Right lobe of liver (tissue), 6 donors: ENCODE measurements at regions not wholly inside any gene's neighbourhood (a gene's known extent, or its start where the extent isn't known, plus 50 kb on each side); places are given as distances from the start of the nearest gene placed in this dataset.

Source experiments
- ATAC-seq, 4 donors: fragments of 200-7000 bp; cut with Tn5 transposase; one replicate each; pipeline ENCODE4 v1.9.1; 2020; ENCODE audit warnings: mild to moderate bottlenecking in 4 of 4, moderate library complexity in 4 of 4
- DNase-seq, 3 donors: peaks; one replicate each; pipeline ENCODE4 v3.0.0-alpha.2; 2020
- H3K27ac ChIP-seq, 3 donors: fragments of 200-600 bp; one replicate each; pipeline ENCODE4 v1.8.0; 2022
- H3K27me3 ChIP-seq, 2 donors: fragments of 200-600 bp; one replicate each; pipeline ENCODE4 v1.8.0; 2022
- H3K36me3 ChIP-seq, 4 donors: fragments of 200-600 bp; sonication (generic) in 1 of 4; one replicate each; pipeline versions ENCODE4 v1.5.1 to v1.8.0; 2017 to 2022; ENCODE audit warnings: control low read depth in 1 of 4
- H3K4me1 ChIP-seq, 4 donors: fragments of 200-600 bp; sonication (generic) in 1 of 4; one replicate each; pipeline versions ENCODE4 v1.5.1 to v1.8.0; 2017 to 2022; ENCODE audit warnings: control low read depth in 1 of 4
- H3K4me3 ChIP-seq, 3 donors: fragments of 200-600 bp; one replicate each; pipeline ENCODE4 v1.8.0; 2022
- H3K9me3 ChIP-seq, 4 donors: fragments of 200-600 bp; sonication (generic) in 1 of 4; one replicate each; pipeline versions ENCODE4 v1.5.1 to v1.8.0; 2017 to 2022; ENCODE audit warnings: control low read depth in 1 of 4
- CTCF ChIP-seq, 4 donors: fragments of 200-600 bp in 3 of 4; fragments of 450-650 bp in 1 of 4; IDR thresholded peaks; one replicate each; pipeline versions ENCODE4 v1.5.1 to v1.8.0; 2016 to 2022; ENCODE audit warnings: antibody characterized with exemption in 4 of 4, mild to moderate bottlenecking in 2 of 4
- POLR2A ChIP-seq: fragments of 450-650 bp; IDR thresholded peaks from one replicate; pipeline ENCODE4 v1.6.1; 2017; ENCODE audit warnings: antibody characterized with exemption, mild to moderate bottlenecking
- WGBS: methylation state at CpG from one replicate; pipeline ENCODE4 v1.1.6; 2018; ENCODE audit warnings: low coverage, low lambda C conversion rate; ENCODE audit not compliant: insufficient coverage; ENCODE audit errors: missing lambda C conversion rate; 5-methylcytosine and 5-hydroxymethylcytosine counted together
- intact Hi-C, 2 donors: fragments of 100-400 bp; cut with DNase I; formaldehyde crosslinking; loops; one replicate each; pipeline versions ENCODE4 v1.11.2 to v1.14.1; 2022
- donor health status: DM: no; HTN: yes; CAD: no.
- donor health status: DM: no; HTN: no; CAD: no.
- donor health status: DM: no; HTN: no; CAD: no.
- donor health status: DM: no; HTN: yes; CAD: no.
- donor health status: DM: no; HTN: yes; CAD: no.

DNA sequence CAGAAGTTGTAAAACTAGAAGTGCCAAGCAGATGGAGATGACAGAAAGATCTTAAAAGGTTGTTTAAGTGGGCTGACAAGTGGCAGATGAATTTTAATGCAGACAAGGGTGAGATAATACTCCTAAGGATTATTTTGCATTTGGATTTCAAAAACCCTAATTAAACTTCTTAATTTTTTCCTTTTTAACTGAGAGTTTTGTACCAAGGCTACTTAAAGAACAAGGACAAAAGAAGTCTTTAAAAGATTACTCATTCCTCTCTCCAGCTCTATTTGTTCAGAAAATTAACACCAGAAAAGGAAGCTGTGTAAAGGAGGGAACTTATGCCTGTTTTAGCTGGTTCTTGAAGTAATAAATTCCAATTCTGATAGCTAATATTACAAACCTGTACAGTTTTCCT is 275.4 kb downstream of the ETNK1 start:
- no peak overlapping the region for H3K4me3 ChIP-seq
- no peak for ATAC-seq
- TF ChIP-seq CTCF (IDR thresholded peaks at IDR 0.05) (no peak), POLR2A (no peak)
- no peak for DNase-seq
- H3K9me3 ChIP-seq = no peaks in the 10 kb centered on the region
- no peaks in the 10 kb centered on the region for H3K4me1 ChIP-seq
- no peaks in the 10 kb centered on the region for H3K27me3 ChIP-seq
- H3K36me3 ChIP-seq = no peaks in the 10 kb centered on the region
- no peak overlapping the region for H3K27ac ChIP-seq
- intact Hi-C loops = no loop called here

DNA sequence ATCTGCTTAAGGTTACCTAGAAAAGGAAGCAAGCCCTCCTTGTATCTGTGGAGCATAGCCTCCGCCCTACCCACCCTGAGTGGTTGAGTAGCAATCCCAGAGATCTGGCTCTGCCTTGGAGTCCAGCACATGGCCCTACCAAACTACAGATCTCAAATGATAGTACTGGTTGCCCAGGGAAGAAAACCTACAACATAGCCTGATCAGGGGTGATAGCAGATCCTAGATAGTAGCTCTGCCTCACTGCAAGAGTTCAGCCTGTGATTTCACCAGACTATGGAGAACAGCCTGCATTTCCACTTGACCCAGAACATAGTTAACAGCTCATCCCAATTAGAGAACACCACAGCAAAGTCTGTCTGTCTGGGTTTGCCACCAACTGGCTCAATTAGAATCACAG is 279.5 kb downstream of the ETNK1 start:
- Histone ChIP-seq H3K4me1 (no peaks in the 10 kb centered on the region), H3K9me3 (no peaks in the 10 kb centered on the region), H3K4me3 (no peak overlapping the region), H3K27ac (no peak overlapping the region), H3K27me3 (no peaks in the 10 kb centered on the region), H3K36me3 (no peaks in the 10 kb centered on the region)
- ATAC-seq (no peak), DNase-seq (no peak)
- WGBS = no CpG with 5 or more reads among the region's 1 CpG
- intact Hi-C loops = no loop called here
- no peak for TF ChIP-seq POLR2A
- no peak for TF ChIP-seq CTCF (IDR thresholded peaks at IDR 0.05)

DNA sequence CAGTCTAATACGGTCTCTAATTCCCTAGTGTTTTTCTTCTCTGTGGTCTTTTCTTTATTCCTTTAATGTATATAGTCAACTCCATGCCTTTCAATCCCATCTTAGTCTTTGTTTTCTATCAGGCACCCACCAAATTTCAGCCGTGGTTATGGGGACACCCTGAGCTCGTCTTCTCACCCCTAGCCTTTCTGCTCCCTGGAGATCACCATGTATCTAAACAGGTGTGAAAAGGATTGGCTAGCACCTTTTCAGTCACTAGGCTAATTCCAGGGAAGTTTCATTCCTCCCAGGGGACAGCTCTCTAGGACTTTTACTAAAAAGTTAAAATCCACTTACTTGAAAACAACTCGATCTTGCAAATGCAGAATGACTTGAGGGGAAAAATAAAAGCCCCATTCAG is 291.3 kb downstream of the ETNK1 start:
- H3K27me3 ChIP-seq = no peaks in the 10 kb centered on the region
- no peak for ATAC-seq
- no peaks in the 10 kb centered on the region for H3K36me3 ChIP-seq
- DNase-seq = no peak
- H3K9me3 ChIP-seq = no peaks in the 10 kb centered on the region
- intact Hi-C loops = no loop called here
- no peak for TF ChIP-seq CTCF (IDR thresholded peaks at IDR 0.05)
- no peak for TF ChIP-seq POLR2A
- 46% methylated on average over 4 of the region's 4 CpGs for WGBS
- H3K27ac ChIP-seq = no peak overlapping the region
- no peak overlapping the region for H3K4me3 ChIP-seq
- H3K4me1 ChIP-seq = peaks cover 0 to 3% (median 2%) of the 10 kb centered on the region in 4 donors

GRCh38 chr12:22916815-22917214 is 291.8 kb downstream of the ETNK1 start:
- intact Hi-C loops = no loop called here
- Histone ChIP-seq H3K27ac (no peak overlapping the region), H3K36me3 (no peaks in the 10 kb centered on the region), H3K9me3 (no peaks in the 10 kb centered on the region), H3K27me3 (no peaks in the 10 kb centered on the region), H3K4me1 (peaks cover 0 to 3% (median 2%) of the 10 kb centered on the region in 4 donors), H3K4me3 (no peak overlapping the region)
- TF ChIP-seq POLR2A = no peak
- TF ChIP-seq CTCF (IDR thresholded peaks at IDR 0.05) = no peak
- WGBS = 32% methylated on average over 4 of the region's 4 CpGs
- DNase-seq (no peak), ATAC-seq (no peak)

DNA sequence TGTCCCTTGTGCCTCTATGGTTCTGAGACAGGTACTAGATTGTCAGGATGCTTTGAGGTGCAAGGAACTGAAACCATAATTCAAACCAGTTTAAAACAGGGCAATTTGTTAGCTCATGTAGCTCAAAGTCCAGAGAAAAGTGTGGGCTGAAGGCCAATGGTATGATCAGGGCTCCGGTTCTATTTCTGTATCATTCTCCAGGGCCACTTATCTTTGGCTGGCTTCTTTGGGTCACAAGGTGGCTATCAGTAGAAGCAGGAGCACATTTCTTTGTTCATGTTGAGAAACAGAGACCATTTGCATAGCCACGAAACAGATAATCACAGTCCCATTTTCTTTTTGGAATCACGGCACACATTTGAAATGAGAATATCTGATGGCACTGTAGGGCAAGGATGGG is 294.9 kb downstream of the ETNK1 start:
- ATAC-seq (peak; percentile 70 to 91 (median 74)), DNase-seq (peak in 1 of 3 donors; percentile 46)
- H3K27me3 ChIP-seq = no peaks in the 10 kb centered on the region
- H3K9me3 ChIP-seq = no peaks in the 10 kb centered on the region
- WGBS = 49% methylated on average over 2 of the region's 3 CpGs
- H3K27ac ChIP-seq = no peak overlapping the region
- TF ChIP-seq POLR2A (no peak), CTCF (IDR thresholded peaks at IDR 0.05) (no peak)
- intact Hi-C loops = no loop called here
- H3K4me3 ChIP-seq = no peak overlapping the region
- H3K4me1 ChIP-seq = peaks cover 0 to 3% (median 2%) of the 10 kb centered on the region in 4 donors
- no peaks in the 10 kb centered on the region for H3K36me3 ChIP-seq
